GM23248 (cell line): ENCODE measurements at regions not wholly inside any gene's neighbourhood (a gene's known extent, or its start where the extent isn't known, plus 50 kb on each side); places are given as distances from the start of the nearest gene placed in this dataset.

Experiments used
- DNase-seq: peaks from one replicate; pipeline ENCODE4 v3.0.0-alpha.2; 2015
- H2AFZ ChIP-seq: fragments of 200-600 bp; sonication (generic); 2 replicates; pipeline ENCODE4 v1.6.1; 2016; ENCODE audit warnings: antibody characterized with exemption
- H3F3A ChIP-seq: fragments of 200-600 bp; sonication (generic); 2 replicates; pipeline ENCODE4 v1.6.1; 2016; ENCODE audit warnings: mild to moderate bottlenecking, antibody characterized with exemption, mixed run types; ENCODE audit not compliant: insufficient read depth
- H3K27ac ChIP-seq: fragments of 200-600 bp; sonication (generic); 2 replicates; pipeline ENCODE4 v1.5.1; 2016; ENCODE audit warnings: mild to moderate bottlenecking
- H3K27me3 ChIP-seq: fragments of 200-600 bp; sonication (generic); replicated peaks from 2 replicates; pipeline ENCODE4 v1.6.1; 2016; ENCODE audit warnings: mild to moderate bottlenecking; ENCODE audit not compliant: insufficient read depth
- H3K36me3 ChIP-seq: fragments of 200-600 bp; sonication (generic); 2 replicates; pipeline ENCODE4 v1.6.1; 2016; ENCODE audit warnings: low read depth, mild to moderate bottlenecking
- H3K4me1 ChIP-seq: fragments of 200-600 bp; sonication (generic); 2 replicates; pipeline ENCODE4 v1.6.1; 2016; ENCODE audit warnings: mild to moderate bottlenecking; ENCODE audit not compliant: insufficient read depth
- H3K4me2 ChIP-seq: fragments of 200-600 bp; sonication (generic); one replicate; pipeline ENCODE4 v1.6.1; 2016; ENCODE audit warnings: mild to moderate bottlenecking; ENCODE audit not compliant: unreplicated experiment
- H3K4me3 ChIP-seq: fragments of 200-600 bp; sonication (generic); 2 replicates; pipeline ENCODE4 v1.5.1; 2016; ENCODE audit warnings: mild to moderate bottlenecking
- H3K79me2 ChIP-seq: fragments of 200-600 bp; sonication (generic); 2 replicates; pipeline ENCODE4 v1.6.1; 2016; ENCODE audit warnings: mild to moderate bottlenecking; ENCODE audit not compliant: insufficient read depth
- H3K9ac ChIP-seq: fragments of 200-600 bp; sonication (generic); 2 replicates; pipeline ENCODE4 v1.6.1; 2016; ENCODE audit warnings: mild to moderate bottlenecking
- H3K9me2 ChIP-seq: fragments of 200-600 bp; sonication (generic); 2 replicates; pipeline ENCODE4 v1.6.1; 2016; ENCODE audit warnings: mixed run types, mild to moderate bottlenecking, moderate library complexity; ENCODE audit not compliant: insufficient read depth
- H3K9me3 ChIP-seq: fragments of 200-600 bp; sonication (generic); one replicate; pipeline ENCODE4 v1.6.1; 2017; ENCODE audit warnings: low read depth
- H4K20me1 ChIP-seq: fragments of 200-600 bp; sonication (generic); 2 replicates; pipeline ENCODE4 v1.6.0; 2016; ENCODE audit not compliant: insufficient read depth
- EZH2 ChIP-seq: fragments of 200-600 bp; sonication (generic); IDR thresholded peaks from 2 replicates; pipeline ENCODE4 v1.6.1; 2018; ENCODE audit warnings: antibody characterized with exemption, mild to moderate bottlenecking; ENCODE audit not compliant: insufficient read depth, poor library complexity, severe bottlenecking
- EZH2phosphoT487 ChIP-seq: fragments of 200-600 bp; sonication (generic); IDR thresholded peaks from 2 replicates; pipeline ENCODE4 v1.6.1; 2018; ENCODE audit warnings: antibody characterized with exemption, moderate library complexity, mild to moderate bottlenecking, low read depth; ENCODE audit not compliant: insufficient read depth
- WGBS, 2 experiments: methylation state at CpG; one replicate each; pipeline ENCODE4 v1.1.6; 2015 to 2017; ENCODE audit warnings: low lambda C conversion rate in 2 of 2, low coverage in 1 of 2; ENCODE audit errors: missing lambda C conversion rate in 2 of 2; 5-methylcytosine and 5-hydroxymethylcytosine counted together
- in situ Hi-C: fragments of 300-500 bp; cut with MboI; formaldehyde crosslinking; loops from 2 replicates; pipeline ENCODE4 v1.15.0; 2020

DNA sequence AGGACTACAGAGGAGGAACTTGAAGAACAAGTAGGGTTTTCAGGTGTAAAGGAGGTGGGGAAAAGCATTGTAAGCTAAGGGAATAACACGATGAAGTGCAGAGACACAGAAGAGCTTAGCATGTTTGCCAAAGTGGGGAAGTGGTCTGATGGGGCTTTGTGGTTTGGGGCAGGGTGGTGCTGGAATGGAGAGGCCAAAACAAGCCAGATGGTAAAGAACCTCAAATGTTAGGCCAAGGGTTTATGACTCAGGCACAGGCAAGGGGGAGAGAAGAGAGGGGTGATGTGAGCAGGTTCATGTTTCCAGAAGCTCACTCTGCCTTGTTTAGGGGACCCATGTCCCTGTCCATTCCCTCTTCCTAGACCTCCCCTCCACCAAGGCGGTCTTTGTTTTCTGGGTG, 104.5 kb upstream of the YWHAQ start:
- no peak for TF ChIP-seq EZH2phosphoT487
- TF ChIP-seq EZH2: no peak
- Histone ChIP-seq H3K79me2 (no peaks in the 10 kb centered on the region), H3K9me2 (no peaks in the 10 kb centered on the region), H3K9me3 (no peaks in the 10 kb centered on the region), H3K4me3 (no peak overlapping the region), H3K4me1 (peaks cover 14% of the 10 kb centered on the region), H4K20me1 (no peaks in the 10 kb centered on the region), H3K9ac (no peak overlapping the region), H3F3A (no peaks in the 10 kb centered on the region), H3K27ac (no peak overlapping the region), H2AFZ (no peak overlapping the region), H3K36me3 (no peaks in the 10 kb centered on the region), H3K4me2 (no peak overlapping the region), H3K27me3 (no peaks in the 10 kb centered on the region)
- WGBS, 2 experiments: 90 to 91% methylated on average over 2 of the region's 2 CpGs
- no peak for DNase-seq
- in situ Hi-C loops: no loop called here

GRCh38 chr2:9736021-9736420, 105.2 kb upstream of the YWHAQ start:
- Histone ChIP-seq H3K9me2 (no peaks in the 10 kb centered on the region), H4K20me1 (no peaks in the 10 kb centered on the region), H2AFZ (no peak overlapping the region), H3K4me2 (no peak overlapping the region), H3K79me2 (no peaks in the 10 kb centered on the region), H3K4me3 (no peak overlapping the region), H3K27me3 (no peaks in the 10 kb centered on the region), H3K36me3 (no peaks in the 10 kb centered on the region), H3K9me3 (no peaks in the 10 kb centered on the region), H3K9ac (no peak overlapping the region), H3F3A (no peaks in the 10 kb centered on the region), H3K27ac (no peak overlapping the region), H3K4me1 (peaks cover 14% of the 10 kb centered on the region)
- WGBS, 2 experiments: 59 to 76% methylated on average over 1 of the region's 1 CpG
- TF ChIP-seq EZH2 (no peak), EZH2phosphoT487 (no peak)
- DNase-seq: no peak
- in situ Hi-C loops: no loop called here

DNA sequence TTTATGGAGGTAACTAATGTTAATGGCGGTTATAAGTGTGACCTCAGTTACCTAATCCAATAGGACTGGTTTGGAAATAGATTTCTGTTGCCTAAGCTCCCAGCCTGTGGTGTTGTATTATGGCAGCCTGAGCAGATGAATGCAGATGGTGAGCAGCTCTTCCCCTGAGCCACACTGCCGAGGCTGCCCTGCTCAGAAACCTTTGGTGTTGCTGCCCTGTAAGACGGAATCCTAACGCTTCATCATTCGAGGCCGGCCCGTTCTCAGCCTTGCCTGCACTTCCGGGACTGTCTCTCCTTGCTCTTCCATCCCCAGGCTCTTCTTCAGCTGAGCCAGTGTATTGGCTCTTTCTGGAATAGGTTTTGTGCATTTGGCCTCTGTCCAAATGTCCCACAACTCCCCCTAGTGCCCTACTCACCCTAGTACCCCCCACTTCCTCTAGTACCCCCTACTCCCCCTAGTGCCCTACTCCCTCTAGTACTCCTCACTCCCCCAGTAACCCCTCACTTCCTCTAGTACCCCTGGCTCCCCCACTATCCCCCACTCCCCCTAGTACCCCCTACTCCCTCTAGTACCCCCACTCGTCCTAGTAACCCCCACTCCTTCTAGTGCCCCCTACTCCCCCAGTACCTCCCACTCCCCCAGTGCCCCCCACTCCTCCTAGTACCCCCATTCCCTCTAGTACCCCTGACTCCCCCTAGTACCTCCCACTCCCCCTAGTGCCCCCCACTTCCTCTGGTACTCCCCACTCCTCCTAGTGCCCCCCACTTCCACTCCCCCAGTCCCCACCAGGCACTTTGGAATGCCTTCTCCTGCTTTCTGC, 106.0 kb upstream of the TAF1B start:
- no peaks in the 10 kb centered on the region for H3K27me3 ChIP-seq
- H3K79me2 ChIP-seq: no peaks in the 10 kb centered on the region
- peaks cover 14% of the 10 kb centered on the region for H3K4me1 ChIP-seq
- no peaks in the 10 kb centered on the region for H3K9me3 ChIP-seq
- H3K27ac ChIP-seq: no peak overlapping the region
- no peaks in the 10 kb centered on the region for H3K36me3 ChIP-seq
- TF ChIP-seq EZH2phosphoT487: no peak
- TF ChIP-seq EZH2: no peak
- DNase-seq: peak; percentile 59
- WGBS, 2 experiments: 37% methylated on average over 9 of the region's 9 CpGs
- no peak overlapping the region for H3K4me3 ChIP-seq
- no peak overlapping the region for H3K9ac ChIP-seq
- H4K20me1 ChIP-seq: no peaks in the 10 kb centered on the region
- no peaks in the 10 kb centered on the region for H3K9me2 ChIP-seq
- H2AFZ ChIP-seq: no peak overlapping the region
- no peaks in the 10 kb centered on the region for H3F3A ChIP-seq
- in situ Hi-C loops: no loop called here
- no peak overlapping the region for H3K4me2 ChIP-seq

DNA sequence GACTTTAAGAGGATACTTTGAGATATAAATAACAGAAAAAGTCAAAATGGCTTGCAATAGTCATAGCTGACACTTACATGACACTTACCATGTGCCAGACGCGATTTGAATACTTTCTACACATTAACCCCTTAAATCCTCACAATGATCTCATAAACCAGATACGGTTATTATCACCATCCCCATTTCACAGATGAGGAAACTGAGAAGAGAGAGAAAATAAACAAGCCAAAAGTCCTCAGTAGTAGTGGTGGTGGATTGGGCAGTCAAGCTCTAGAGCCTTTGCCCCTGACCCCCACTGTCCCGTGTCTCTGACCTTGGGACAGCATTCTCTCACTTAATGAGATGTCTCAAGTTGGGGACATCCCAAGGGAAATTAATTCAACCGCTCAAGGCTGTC, 105.2 kb upstream of the TAF1B start:
- no peak for DNase-seq
- H3K27me3 ChIP-seq: no peaks in the 10 kb centered on the region
- no peak overlapping the region for H3K9ac ChIP-seq
- WGBS, 2 experiments: 80 to 82% methylated on average over 5 of the region's 5 CpGs
- peaks cover 14% of the 10 kb centered on the region for H3K4me1 ChIP-seq
- TF ChIP-seq EZH2 (no peak), EZH2phosphoT487 (no peak)
- H3K27ac ChIP-seq: no peak overlapping the region
- no peak overlapping the region for H3K4me3 ChIP-seq
- no peak overlapping the region for H2AFZ ChIP-seq
- H3K9me2 ChIP-seq: no peaks in the 10 kb centered on the region
- H3F3A ChIP-seq: no peaks in the 10 kb centered on the region
- H3K36me3 ChIP-seq: no peaks in the 10 kb centered on the region
- no peaks in the 10 kb centered on the region for H3K79me2 ChIP-seq
- H3K4me2 ChIP-seq: no peak overlapping the region
- H4K20me1 ChIP-seq: no peaks in the 10 kb centered on the region
- no peaks in the 10 kb centered on the region for H3K9me3 ChIP-seq
- in situ Hi-C loops: no loop called here
